Stimulated activated CD8-positive, alpha-beta memory T cell treated with anti-CD3 and anti-CD28 coated beads, Interleukin-15, amount 100 ng/mL, for 24 hours (primary cell): ENCODE measurements at regions not wholly inside any gene's neighbourhood (a gene's known extent, or its start where the extent isn't known, plus 50 kb on each side); places are given as distances from the start of the nearest gene placed in this dataset.

Experiments
- DNase-seq: peaks from one replicate; pipeline ENCODE4 v3.0.0-alpha.2; 2020; ENCODE audit warnings: low read depth

DNA sequence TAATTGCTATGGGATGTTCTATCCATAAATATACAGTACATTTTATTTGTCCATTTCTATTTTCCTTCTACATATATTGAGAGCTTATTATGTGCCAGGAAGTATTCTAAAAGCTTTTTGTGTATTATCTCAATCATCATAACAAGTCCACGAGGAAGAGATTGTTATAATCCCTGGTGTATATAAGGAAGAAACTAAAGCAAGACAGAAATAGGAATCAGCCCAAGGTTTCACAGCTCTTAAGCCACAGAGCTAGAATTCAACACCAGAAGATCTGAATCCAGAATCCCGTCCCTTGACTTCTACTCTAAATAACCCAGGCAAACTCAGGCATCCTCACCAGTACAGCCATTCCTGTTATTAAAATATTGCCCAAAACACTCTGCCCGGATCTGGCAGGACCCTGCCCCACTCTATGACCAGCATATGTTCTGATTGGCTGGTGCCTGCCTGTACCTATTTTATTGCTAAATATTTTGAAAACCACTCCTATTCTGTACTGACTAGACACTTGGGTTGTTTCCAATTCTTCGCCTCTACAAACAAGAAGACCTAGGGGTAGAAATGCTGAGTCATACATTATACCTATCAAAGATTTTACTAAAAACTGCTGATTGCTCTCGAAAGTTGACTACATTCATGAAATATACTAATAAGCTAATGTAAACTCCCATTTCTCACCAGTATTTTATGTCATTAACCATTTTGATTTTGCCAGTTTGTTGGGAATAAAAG is 297.4 kb downstream of the ENC1 start:
- DNase-seq, result no peak

DNA sequence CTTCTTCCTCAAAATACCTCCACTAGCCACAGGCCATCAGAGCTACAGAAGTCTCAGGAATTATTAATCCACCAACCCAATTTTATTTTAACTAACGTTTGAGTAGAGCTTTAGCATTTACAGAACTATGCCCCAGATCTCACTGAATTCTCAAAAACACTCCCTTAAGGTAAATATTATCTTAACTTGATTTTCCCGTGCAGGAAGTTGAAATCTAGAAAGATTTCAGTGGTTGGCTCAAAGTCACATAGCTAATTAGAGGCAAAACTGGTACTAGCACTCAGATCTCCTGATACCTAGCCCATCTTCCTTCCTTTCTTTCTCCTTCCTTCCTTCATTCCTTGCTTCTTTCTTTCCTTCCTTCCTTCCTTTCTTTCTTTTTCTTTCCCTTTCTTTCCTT is 298.3 kb downstream of the ENC1 start:
- DNase-seq, result no peak

DNA sequence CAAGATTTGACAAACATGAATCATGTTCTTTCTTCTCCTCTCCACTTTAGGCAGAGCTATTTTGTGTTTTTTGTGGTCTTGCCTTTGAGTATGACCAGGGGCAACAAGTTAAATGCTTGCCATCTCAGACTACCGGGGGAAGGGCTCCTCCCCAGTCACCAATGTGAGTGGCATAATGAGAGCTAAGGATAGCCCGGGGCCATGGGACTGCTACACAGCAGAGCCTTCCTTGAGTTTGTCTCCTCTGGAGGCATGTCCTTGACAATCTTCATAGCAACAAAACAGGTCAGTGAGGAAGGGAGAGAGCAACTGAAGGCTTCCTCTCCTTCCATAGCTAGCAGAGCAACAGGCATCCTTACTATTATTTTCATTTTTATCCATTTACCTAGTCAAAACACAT is 299.3 kb downstream of the ENC1 start:
- DNase-seq, result no peak

DNA sequence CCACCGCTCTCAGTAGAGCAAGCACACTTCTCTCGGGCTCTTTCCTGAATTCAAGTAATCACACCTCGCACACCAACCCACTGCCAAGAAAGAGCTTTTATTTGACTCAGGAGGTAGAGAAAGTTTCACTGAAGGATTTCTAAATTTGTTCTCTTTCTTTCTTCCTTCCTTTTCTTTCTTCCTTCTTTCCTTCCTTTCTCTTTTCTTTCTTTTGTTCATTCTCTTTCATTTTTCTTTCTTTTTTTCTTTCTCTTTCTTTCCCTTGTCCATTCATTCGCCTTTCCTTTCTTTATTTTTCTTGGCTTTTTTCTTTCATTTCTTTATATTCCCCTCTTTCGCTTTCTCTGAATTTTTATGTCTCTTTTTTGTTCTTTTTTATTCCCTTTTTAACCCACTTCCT is 300.1 kb downstream of the ENC1 start:
- no peak for DNase-seq

DNA sequence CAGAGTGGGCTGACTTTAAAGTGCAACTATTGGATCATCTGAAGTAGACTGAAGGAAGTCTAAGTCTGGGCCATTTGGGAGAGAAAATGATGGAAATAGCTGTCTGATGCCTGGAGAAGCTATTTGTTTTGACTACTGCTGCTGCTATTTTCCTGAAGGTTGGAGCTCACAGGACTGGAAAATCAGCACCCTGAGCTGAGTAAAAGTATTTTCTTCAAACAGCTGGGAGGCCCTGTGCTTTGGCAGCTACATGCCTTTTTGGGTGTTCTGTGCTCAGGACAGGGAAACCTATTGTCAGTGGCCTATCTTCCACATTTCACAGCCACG is 302.6 kb downstream of the ENC1 start:
- DNase-seq, result no peak

DNA sequence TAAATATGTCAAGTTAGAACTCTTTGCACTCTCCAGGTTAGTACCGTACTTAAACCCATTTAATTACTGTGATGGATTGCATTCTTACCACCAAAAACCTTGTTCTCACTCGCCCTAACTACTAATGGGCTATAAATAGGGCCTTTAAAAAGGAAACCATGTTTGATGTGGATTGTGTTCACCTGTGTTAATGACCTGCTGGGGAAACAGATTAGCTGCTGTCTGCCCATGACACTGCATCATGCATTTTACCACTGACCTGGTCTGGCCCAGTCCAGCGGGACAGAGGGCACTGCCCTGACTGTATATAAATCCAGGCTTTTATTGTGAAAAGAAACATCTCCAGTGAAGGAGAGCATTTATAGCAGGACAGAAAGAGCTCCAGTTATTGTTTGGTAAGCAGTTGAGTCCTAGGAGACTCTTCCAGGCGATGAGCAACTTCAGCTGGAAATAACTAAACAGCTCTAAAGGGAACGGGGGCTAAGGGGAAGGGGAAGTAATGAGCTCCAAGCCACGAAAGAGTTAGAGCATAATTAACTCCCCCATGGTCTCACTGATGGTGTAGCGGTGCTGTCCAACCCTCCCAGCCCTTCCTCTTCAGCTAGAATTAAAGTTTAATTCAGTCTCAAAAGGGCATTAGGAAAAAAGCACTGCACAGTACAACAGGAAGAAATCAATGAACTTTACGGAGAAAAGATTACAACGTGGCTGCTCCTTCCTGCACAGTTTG is 303.1 kb downstream of the ENC1 start:
- DNase-seq, result no peak

DNA sequence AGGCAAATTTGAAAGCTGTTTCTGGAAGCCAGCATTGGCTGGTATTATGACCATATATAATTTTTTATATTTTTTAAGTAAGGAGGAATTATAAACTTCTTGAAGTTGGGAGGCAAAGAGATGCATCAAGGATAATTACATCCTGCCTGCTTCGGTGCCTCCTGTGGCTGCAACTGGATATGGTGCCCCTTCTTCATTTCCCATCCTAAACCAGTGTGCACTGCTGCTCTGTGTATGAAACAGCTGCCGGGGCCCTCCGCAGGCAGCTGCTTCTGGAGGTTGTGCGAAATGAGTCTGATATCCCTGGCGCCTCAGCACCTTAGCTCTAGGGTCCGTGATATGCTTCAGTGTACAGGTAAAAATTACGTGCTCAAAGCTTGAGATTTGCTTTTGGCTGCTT is 304.2 kb downstream of the ENC1 start:
- no peak for DNase-seq

DNA sequence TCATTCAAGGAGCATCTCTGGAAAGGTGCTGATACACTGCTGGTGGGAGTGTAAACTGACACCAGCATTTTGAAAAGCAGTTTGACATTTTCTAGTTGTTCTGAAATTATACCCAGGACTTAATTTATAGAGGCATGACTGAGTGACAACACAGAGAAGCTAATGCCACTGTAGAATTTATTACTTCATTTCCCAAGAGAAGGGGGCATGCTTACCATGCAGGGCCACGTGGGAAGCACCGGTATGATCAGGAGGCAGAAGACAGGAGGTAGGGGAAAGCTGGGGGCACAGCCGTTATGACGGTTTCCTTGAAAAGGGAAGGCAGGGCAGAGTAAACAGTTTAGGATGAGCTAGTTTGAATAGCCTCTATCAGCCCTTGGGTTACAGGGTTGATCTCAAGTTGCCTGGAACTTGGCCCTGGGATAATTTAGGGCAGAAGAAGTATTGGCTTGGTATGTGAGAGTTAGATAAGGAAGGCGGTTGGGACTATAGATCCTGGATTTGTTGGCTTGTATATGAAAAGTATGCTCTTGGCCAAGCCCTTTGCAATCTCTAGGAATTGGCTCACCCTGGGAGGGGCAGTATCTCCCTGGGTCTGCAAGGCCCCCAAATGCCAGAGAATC is 305.7 kb downstream of the ENC1 start:
- DNase-seq, result no peak

DNA sequence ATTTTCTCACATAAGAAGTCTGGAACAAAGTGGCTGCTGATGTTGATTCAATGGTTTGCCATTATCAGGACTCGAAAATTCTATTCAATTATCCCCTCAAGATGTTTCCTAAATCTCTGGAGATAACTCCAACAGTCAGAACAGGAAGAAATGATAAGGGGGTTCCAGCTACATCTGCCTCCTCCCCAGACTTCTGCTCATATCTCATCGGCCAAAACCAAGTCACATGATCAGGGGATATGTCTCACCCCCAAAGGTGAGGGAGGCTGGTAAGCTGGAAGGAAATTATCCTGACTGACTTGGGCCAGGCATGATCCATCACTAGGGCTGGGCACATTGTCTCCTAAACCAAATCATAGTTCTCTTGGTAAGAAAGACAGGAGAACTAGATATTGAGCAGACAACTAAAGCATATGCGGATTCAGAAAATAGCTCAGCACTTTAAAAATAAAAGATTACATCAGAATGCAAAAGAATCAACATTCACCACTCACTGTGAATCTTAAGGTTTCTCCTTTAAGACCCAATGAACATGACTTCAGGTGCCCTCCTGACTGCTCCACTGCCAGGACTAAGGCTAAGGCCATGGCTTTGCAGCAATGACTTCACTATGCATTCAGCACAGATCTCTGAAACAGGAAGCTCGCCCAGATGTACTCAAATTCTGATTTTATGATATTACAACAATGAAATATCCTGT is 306.3 kb downstream of the ENC1 start:
- DNase-seq, result no peak

DNA sequence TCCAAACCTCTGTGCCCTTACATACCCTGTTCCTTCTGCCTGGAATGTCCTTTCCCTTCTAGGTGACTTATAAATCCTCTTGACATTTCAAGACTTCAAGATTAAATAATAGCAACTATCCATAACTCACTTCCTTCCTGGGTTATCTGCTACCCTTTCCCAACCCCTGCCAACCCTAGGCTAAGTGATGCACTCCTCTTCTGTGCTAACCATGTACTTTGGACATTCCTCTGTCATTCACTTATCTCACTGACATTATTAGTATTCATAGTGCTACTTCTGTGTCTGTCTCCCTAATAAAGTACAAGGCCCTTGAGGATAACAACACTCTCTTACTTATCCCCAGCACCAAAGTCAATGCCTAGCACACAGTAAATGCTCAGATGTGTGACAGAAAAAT is 307.1 kb downstream of the ENC1 start:
- DNase-seq, result no peak

DNA sequence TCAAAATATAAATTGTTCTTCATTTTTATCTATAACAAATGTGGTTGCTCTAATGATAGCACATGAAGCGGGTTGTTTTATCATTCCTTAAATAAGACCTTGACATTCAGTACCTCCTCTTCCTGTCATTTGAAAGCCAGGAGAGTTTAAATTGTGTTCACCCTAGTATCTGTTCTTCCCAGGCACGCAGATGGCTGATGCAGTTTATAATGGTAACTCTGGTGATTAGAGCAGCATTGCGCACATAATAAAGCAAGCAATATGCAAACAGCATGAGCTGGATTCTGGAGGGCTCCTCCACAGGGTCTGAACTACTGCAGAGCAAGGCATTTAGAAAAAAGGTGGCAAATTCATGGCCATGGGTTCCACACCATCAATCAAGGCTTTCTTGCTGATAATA is 307.8 kb downstream of the ENC1 start:
- DNase-seq, result no peak

DNA sequence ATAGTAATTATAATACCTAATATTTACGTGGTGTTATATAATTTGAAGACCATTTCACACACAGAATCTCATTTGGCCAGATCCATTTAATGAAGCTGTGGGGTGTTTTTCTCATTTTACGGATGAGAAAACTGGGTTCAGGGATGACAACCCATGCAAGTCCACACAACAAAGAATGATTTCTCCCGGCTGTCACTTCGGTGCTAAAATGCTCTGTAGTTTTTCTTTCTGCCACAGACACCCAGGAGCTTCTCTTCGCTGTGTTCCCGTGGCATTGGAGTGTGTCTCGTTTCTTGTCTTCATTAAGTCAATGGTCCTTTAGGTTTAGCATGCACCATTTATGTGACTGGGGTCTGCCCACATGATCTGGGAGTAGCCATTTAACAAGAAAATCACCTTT is 308.5 kb downstream of the ENC1 start:
- no peak for DNase-seq

DNA sequence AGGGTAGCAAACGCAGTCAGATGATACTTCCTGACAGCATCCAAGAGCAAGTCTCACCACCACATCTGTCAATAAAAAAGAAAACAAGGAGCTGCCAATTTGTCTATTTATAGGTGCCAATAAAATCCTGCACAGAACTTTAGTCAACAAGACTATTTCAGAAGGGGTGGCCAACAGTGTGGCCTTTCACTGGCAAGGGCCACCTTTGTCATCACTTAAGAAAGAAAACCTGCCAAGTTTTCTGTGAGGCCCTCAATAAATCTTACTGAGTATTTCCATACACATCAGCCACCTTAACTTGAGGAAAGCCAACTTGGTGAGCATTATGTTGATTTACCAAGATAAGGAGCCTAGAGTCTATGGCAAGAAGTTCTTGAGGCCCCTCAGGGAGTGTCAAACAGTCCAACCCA is 312.3 kb downstream of the ENC1 start:
- no peak for DNase-seq

DNA sequence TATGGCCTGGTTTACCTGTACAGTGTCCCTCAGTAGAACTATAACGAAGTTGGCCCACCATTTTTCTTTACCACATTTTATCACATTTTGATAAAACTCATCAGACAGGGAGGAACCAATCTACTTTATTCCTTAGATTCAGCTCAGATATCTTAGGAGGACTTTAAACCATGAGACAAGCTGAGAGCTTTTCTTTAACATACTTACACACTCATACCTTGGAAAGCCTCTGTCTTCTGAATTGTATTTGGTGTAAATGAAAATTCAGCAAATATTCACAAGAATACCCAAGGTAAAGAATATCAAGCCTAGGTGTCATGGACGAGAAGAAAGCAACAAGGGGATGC is 313.2 kb downstream of the ENC1 start:
- DNase-seq, result no peak

DNA sequence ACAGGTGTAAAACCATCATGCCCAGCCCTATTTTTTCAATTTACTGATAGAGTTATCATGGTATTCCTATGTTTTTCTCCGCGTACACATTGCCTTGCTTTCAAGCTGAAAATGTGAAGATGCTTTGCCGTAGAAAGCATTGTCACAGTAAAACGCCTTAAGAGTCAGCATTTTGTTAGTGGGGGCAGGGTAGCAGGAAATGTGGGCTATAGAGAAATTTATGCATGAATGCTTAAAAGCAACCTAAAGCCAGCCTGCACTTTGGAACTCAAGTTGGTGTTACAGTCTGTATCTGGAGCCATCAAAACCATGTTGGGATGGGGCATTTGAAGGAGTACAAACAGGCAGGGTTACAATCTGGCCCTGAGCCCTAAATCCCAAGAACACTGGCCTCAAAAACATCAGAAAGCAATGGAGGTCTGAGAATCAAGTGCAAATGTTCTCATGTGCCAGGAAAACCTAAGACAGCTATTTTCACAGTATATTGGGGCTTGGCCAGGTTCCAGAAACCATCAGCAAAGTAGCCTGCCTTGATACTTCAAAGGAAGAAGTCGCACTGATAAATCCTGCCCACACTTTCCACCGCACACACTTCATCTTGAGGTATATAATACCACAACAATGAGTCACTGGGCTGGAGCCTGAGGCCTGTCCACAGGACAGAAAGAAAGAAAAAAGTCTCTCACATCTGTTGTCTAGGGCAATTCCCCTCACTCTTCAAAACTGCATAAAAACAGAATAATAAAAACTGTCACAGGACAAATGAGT is 313.8 kb downstream of the ENC1 start:
- DNase-seq, result peak; percentile 2

DNA sequence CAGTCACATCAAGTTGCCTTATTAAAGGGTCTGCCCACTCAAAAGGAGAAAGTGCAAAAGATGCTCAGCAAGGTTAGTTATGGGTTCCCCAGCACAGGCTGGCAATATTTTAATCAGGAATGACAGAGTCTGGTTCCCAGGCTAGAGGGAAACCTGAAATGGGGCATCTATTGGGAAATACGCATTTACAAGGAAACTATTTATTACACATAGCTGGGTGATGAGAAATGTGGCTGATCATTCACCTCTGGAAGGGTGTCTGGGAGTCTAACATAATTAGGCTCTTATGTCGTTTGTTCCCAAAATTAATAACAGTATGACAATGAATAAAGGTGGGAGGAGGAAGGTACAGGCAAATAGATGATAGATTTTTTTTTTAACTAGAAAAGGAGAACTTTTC is 314.7 kb downstream of the ENC1 start:
- DNase-seq, result no peak

DNA sequence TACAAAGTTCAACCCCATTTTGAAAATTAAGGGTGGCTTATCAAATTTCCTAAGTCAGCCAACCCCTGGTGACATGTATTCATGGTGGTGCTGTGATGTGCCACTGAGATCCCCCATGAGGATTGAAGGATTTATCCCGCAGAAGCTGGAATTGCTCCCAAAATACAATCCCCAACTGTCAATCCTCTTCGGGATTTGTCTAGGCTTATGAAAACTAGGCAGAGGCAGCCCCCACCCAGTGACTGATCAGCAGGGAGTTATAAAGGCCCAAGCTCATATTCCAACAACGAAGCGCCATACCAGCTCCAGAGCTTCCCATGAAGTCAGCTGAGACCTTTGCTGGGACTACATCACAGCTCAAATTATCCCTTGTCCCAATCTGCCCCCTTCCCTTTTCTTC is 316.0 kb downstream of the ENC1 start:
- no peak for DNase-seq

DNA sequence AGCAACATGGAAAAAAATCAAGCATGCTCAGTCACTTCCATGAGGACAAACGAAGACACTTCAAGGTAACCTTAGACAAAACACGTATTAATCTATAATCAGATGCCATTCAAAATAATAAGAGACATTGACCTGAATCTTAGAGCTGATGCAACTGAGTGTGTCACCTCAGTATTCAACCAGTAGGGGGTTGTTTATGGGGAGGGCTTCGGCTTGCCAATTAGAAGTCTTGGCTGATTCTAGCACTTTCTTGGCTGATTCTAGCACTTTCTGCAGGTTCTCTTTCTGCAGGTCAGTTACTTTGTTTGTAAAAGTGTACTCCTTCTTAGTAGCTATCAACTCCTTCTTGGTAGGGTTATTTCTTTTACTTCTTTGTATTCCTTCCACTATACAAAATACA is 317.6 kb downstream of the ENC1 start:
- no peak for DNase-seq

DNA sequence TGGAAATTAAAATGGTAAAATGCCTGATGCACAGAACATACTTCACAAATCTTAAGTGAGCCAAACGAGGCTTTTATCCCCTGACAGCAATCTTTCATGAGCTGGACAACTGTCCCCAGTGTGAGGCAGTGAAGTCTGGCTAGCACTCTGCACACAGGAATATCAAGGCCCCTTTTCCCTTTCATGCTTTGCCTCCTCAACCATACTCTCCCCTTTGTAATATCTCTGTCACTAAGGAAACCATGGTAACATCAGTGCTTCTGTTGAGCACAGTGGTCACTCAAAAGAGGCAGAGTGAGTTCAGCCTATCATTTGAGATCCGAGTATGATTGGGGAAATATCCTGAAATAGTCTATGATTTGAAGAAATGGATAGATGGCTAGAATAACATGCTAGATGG is 318.3 kb downstream of the ENC1 start:
- no peak for DNase-seq

DNA sequence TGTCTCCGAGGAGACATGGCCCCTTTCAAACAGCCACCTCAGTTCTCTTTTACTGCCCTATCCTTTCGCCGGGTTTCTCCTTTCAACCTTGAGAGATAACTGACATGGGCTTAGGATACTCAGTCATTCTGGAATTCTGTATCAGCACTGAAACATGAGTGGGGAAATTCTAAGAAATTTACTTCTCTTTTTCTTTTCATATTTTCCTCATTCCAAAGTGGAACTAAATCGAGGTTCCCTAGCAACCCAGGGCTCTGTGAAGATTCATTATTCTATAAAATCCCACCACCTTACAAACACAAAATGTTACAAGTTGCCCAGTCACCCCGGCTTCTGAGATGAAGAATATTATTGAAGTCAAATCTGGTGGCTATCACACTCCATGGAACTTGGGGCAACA is 319.2 kb downstream of the ENC1 start:
- DNase-seq, result no peak

DNA sequence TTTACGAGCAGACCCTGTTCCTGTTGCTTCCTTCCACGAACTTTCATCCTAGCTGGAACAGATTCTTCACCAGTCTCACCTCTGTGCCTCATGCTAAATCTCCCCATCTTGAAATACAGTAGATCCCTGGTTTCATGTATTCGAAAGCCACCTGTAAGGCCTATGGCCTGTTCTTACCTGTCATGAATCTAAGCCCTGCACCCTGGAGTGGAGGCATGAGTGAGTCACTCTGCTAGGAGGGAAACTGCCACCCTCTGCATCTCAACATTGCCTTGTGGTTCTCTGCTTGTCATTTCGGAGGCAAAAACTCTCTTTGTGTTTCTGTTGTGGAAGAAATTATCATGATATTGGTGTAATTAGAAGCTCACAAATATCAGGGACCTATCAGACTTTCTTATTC is 320.0 kb downstream of the ENC1 start:
- no peak for DNase-seq

DNA sequence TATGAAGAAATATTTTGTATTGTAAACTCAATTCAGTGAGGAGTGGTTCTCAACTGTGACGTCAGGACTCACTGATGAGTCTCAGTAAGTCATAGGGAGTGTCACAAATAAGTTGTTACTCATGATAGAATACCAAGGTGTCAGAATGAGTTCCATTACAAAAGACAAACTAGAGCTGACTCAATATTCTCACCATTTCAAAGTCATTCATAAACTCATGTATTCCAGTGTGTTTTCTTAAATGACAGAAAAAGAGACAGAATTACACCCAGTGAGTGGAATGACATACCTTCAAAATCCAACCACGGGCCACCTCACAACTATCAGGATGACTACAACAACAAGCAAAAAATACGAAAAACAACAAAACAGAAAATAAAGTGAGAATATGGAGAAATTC is 321.5 kb downstream of the ENC1 start:
- no peak for DNase-seq
